22Rv1 (cell line): ENCODE measurements at regions not wholly inside any gene's neighbourhood (a gene's known extent, or its start where the extent isn't known, plus 50 kb on each side); places are given as distances from the start of the nearest gene placed in this dataset.
"Not testable (repeated sequence)": the region's sequence is repeated elsewhere in the genome, so short reads cannot be mapped to it uniquely, and the experiment has no call there.

ENCODE experiments used
- CTCF ChIP-seq: fragments of 450-650 bp; IDR thresholded peaks from 2 replicates; pipeline ENCODE4 v1.5.1; 2017; ENCODE audit warnings: mild to moderate bottlenecking
- ZFX ChIP-seq: fragments of 450-650 bp; IDR thresholded peaks from 2 replicates; pipeline ENCODE4 v1.6.1; 2017; ENCODE audit warnings: antibody characterized with exemption, borderline replicate concordance

DNA sequence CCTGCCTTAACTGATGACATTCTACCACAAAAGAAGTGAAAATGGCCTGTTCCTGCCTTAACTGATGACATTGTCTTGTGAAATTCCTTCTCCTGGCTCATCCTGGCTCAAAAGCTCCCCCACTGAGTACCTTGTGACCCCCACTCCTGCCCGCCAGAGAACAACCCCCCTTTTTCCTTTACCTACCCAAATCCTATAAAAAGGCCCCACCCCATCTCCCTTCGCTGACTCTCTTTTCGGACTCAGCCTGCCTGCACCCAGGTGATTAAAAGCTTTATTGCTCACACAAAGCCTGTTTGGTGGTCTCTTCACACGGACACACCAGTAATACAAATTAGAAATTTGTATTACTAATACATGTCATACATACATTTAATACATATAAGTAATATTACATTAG lies 489.9 kb upstream of the IMPG1 start:
- not testable (repeated sequence) for TF ChIP-seq CTCF, ZFX
